GM19455 (cell line): ENCODE measurements at regions not wholly inside any gene's neighbourhood (a gene's known extent, or its start where the extent isn't known, plus 50 kb on each side); places are given as distances from the start of the nearest gene placed in this dataset.
"Not testable (repeated sequence)": the region's sequence is repeated elsewhere in the genome, so short reads cannot be mapped to it uniquely, and the experiment has no call there.

ENCODE experiments used
- ATAC-seq: cut with Tn5 transposase; IDR thresholded peaks from one replicate; pipeline ENCODE4 v1.9.1; 2021; ENCODE audit not compliant: unreplicated experiment

DNA sequence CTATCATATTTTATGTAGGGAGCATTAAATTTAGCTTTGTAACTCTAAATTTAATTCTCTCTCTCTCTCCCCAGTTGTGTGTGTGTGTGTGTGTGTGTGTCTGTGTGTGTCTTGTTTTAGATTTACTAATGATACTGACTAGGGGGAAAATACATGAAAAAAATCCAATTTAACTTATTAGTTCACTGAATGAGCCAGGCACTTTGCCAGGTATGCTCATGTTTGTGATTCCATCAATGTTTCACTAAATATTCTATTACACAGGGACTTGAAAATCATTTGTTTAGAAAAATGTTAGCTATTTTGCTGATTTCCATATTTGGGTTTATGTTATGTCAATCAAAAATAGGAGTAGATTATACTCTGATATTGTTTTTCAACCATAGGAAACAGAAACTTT is 203.7 kb upstream of the ZNF804A start:
- ATAC-seq, result no peak

DNA sequence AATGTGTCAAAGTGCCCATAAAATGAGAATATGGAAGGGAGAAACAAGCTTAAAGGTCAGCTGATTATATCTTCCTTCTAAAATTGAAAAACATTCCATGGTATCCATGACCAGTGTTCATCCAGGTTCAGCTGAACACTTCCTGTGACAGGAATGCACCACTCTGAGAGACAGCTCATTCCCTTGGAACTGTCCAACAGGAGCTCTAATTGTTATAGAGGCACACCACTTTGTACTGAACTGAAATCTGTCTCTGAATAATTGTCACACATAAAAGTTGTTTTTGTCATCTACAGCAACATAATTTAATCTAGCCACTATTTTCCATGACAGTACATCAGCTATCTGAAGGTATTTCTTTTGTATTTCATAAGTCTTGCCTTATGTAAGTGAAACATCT is 195.9 kb upstream of the ZNF804A start:
- ATAC-seq, result no peak

DNA sequence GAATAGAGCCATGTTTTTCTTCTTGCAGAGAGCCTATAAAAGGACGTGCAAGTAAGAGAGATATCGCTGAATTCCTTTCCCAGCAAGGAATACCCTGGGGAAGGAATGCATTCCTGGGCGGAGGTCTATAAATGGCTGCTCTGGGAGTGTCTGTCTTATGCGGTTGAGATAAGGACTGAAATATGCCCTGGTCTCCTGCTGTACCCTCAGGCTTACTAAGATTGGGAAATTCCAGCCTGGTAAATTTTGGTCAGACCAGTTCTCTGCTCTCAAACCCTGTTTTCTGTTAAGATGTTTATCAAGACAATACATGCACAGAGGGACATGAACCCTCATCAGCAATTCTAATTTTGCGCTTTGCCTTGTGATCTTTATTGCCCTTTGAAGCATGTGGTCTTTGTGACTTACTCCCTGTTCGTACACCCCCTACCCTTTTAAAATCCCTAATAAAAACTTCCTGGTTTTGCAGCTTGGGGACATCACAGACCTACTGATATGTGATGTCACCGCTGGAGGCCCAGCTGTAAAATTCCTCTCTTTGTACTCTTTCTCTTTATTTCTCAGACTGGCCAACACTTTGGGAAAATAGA is 191.2 kb upstream of the ZNF804A start:
- not testable (repeated sequence) for ATAC-seq

DNA sequence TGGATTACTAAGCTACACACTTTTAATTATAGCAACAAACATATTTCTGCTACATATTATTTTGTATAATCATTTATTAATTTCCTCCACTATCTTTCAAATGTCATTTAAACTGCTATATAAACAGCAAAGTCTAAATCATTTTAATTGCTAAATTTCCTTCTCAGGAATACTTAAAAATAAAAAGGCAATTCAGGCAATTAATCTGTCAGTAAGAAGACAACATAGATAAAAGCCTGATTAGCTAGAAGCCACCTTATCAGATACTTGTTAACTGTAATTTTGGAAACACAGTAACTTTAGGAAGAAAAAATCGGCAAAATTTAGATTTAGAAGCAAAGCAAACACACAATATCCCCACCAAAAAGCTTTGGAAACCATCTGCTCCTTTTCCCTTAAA is 188.2 kb upstream of the ZNF804A start:
- no peak for ATAC-seq

DNA sequence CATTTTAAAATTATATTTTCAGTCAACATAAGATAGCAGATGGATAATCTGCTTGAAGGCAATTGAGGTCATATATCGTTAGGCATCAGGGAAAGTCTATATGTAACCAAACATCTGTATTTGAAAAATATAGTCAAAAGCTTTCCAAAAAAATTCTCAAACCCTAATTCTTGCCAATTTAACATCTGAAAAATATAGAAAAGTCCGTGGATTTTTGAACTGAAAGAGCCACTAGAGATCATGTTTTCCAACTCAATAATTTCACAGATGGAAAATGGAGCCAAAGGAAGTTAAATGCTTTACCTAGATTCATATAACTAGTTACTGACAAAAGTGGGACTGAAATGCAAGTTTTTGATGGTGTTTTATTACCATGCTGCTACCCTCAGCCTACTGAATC is 185.1 kb upstream of the ZNF804A start:
- ATAC-seq, result no peak

DNA sequence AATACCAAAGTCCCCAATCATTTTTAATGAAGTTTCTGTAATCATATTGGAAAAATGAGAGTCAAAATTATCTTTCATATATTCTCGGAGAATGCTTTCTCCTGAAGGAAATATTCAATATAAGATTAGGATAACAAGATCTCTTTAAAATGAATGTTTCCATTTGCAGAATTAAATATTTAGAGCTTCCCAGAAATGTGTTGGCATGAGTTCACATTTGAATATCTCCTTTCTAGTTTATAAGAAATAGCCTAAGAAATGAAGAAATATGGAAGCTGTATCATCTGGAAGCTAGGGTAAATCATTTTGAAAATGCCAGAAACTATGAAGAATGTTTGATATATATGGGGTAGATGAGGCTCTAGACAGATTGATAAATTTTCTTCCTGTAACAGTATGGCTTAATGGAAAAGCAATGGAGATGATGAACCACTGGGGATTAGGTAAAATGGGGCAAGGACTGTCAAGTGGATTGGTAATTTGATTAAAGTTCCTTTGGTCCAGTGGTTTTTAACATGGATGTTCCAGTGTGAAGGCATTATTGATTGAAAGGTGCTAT is 184.6 kb upstream of the ZNF804A start:
- ATAC-seq, result no peak

DNA sequence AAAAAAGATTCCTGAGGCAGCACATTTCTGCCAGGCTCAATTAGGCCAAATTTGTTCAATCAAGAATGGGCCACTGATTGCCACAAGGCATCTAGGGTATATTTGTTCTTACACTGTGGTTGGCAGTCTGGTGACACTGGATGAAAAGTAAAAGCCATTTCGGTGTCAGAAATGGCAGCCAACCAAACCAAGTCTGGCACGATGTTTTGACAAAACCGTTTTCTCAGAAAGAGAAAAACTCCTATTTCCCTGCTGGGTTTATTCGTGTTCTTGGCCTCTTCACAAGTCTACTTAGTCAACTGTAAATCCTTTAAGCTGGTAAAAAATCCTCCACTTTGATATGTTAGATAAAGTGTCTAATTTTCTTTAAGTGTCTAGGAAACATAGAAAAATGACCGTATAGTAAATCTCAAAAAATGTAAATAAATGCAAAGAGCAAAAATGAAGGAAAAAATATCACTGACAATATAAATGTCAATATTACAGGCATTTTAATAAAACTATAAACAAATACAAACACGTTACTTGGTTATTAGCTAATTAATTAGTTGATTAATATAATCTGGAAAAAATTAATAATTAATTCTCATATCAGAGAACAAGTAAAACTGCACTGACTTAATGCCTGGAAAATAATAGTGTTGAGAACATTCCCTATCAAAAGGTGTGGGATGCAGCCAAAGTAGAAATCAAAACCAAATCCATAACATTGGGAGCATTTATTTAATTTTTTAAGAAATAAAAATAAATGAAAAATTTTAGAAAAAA is 182.0 kb upstream of the ZNF804A start:
- ATAC-seq, result no peak

DNA sequence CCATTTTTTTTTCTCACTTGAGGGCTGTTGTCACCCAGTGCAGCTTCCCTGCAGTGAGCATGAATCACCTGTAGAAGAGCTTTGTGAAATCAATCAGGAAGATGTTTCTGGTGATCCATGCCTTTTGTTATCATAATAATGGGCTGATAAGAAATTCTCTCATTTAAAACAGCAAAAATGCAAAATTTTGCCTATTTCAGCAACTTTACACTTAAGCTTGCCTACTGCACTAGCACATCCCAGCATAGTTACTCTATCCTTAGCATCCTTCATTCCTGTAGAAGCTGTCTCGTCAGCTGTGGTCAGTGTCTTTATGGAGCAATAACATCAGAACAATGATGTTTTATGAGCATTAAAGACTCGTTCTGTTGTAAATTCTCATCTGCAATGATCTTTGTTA is 178.6 kb upstream of the ZNF804A start:
- no peak for ATAC-seq

DNA sequence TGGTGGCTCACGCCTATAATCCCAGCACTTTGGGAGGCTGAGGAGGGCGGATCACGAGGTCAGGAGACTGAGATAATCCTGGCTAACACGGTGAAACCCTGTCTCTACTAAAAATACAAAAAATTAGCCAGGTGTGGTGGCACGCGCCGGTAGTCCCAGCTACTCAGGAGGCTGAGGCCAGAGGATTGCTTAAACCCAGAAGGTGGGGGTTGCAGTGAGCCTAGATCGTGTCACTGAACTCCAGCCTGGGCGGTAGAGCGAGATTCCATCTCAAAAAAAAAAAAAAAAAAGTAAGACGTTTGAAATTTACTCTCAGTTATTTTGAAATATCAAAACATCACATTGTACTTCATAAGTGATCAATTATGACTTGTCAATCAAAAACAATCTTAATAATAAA is 176.9 kb upstream of the ZNF804A start:
- ATAC-seq, result not testable (repeated sequence)

DNA sequence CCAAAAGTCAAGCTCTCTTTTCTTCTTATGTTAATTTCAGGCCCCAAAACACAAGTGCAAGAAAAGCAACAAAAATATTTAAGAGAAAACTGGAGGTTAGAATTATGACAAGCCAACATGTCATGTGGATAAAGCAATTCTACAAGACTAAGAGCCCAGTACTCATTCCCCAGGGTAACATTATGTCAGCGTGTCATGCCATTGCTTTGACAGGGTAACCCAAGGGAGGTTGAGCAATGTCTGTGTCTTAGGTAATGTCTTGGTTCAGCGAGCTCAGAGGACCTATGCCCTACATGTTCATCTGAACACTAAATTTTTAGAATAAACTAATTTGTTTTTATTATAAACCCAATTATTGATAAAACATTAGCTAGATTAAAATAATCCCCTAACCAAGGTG is 173.2 kb upstream of the ZNF804A start:
- no peak for ATAC-seq

DNA sequence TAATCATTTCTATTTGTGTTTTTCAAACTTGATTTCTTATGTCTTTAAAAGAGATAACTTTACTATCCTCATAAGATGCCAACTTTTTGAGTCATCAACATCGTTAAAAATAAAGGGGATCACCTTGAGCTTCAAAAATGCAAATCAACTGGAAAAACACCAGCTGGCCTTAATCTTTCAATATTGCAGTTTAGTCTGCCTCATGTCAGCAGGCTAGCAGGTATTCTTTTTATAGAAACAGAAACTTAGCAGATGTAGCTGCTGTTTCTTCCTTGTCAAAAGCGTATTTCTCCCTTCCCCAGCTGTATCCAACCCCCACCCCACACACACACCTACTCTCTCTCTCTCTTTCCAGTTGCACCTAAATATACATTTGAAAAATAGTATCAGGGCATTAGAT is 154.1 kb upstream of the ZNF804A start:
- peak; percentile 99 for ATAC-seq

DNA sequence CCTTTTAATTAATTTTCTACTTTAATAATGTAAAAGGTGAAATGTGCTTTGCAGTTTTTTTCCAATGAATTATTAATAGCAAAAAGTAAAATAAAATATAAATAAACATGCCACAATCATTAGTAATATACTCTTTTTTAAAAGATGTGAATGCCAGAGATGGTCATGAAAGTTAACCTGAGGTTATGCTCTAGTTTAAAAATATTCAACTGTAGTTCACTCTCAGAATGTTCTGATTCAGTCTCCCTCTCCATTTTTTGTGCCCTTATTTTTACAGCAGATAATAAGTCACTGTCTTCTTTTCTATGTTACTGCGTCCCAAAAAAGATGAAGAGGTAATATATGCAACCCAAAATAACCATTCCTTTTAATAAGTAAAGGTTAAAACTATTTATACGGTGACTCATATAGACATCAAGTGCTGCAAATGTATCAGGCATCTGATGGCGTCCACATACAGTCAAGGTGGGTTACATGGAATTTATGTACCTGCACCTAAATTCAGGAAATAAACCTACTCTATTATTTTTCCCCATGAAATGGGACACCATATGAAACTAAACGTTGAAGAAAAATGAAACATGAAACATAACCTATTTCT is 153.6 kb upstream of the ZNF804A start:
- peak; percentile 50 for ATAC-seq

DNA sequence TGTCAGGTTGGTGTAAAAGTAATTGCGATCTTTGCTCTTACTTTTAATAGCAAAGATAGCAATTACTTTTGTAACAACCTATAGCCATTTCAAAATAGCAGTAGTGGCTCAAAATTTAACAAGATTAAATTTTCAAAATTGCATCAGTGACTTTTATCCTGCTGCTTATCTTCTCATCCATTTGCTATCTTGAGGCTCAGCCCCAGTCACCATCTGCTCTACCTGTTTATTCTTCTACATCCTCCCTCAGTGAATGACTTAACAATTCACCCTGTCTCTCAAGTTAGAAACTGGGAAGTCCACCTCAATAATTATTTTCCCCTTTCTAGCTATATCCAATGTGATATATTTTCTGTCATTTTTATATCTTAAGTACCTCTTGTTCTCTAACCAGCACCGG is 148.6 kb upstream of the ZNF804A start:
- ATAC-seq, result no peak

DNA sequence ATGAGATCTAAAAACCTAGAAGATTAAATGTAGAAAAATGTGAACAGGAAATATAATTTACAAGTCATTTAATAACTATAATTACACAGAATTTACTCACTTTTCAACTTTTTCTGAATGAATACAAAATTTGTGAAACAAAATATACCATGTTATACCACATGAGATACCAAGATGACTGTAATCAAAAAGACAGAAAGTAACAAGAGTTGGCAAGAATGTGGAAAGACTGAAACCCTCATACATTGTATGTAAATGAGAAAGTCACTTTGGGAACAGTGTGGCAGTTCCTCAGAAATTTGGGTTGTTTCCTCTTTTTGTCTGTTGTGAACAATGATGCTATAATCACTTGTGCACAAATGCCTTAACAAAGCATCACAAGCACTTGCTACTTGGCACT is 145.4 kb upstream of the ZNF804A start:
- no peak for ATAC-seq

DNA sequence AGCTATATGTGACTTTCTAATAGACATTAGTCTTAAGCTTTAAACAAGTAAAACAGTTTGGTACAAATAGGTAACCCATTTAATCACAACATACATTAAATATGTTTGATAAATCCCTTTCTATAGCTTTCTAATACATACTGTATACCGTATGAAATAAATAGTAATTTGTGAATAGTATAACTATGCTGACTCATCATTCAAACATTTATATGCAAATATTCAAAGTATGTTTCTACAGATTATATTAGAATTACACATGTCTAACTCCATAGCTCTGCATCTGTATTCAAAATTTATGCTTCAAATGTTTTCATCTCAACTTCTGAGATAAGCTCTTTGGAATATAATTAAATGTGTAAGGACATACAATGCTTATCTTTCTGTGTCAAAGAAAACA is 142.7 kb upstream of the ZNF804A start:
- no peak for ATAC-seq

DNA sequence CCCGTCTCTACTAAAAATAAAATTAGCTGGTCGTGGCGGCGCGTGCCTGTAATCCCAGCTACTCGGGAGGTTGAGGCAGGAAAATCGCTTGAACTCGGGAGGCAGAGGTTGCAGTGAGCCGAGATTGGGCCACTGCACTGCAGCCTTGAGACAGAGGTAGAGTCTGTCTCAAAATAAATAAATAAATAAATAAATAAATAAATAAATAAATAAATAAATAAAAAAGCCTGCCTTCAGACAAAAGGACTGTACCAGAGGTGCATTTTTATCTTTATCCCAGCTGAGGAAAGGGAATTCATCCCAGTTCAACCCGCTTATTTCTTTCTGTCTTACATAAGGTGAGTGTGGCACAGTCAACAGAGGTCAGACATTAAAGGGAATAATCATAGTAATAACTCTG is 141.6 kb upstream of the ZNF804A start:
- ATAC-seq, result not testable (repeated sequence)

DNA sequence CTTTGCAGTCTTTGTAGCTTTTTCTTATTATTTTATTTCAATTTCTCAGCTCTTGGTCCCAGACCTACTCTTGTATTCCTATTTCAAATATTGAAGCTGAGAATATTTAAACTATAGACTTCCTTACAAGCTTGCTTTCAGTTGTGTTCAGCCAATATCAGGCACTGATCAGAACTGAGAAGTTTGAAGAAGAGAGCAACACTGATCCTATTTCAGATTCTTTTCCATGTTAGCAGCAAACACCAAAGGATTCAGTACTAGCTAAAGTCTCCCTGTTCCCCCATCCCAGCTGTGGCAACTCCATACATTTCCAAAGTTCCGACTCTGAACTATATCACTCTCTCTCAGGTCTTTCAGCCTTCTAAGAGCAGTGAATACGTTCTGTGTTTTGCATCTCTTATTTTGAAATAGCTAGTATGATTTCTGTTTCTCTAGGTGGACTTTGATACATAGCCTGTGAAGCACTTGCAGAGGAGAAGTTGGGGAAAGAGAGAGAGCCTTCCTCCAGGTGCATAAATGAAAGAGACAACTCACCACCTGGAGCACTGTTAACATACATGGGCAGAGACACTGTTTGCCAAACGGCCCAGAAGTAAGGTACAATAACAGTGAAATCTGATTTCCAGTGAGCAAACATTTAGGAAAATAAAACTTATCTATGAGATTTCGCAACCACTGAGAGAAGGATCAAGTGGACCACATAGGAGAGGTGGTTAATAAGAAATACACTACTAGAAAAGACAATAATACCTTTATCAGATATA is 135.0 kb upstream of the ZNF804A start:
- no peak for ATAC-seq

DNA sequence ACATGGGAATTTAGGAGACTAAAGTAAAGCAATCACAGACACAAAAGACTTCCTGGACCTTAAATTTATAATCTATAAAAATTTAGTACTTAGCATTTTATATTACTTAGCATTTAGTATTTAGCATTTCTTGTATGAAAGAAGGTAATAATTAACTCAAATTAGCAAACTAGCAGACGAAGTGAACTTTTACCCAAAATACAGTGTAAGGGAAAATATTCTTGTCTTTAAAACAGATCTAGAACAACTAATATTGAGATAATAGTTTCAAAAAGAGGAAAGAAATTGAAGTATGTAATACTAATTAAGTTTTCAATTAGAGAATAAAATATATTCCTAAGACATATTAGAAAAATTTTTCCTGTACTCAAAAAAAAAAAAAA is 134.5 kb upstream of the ZNF804A start:
- ATAC-seq, result no peak

DNA sequence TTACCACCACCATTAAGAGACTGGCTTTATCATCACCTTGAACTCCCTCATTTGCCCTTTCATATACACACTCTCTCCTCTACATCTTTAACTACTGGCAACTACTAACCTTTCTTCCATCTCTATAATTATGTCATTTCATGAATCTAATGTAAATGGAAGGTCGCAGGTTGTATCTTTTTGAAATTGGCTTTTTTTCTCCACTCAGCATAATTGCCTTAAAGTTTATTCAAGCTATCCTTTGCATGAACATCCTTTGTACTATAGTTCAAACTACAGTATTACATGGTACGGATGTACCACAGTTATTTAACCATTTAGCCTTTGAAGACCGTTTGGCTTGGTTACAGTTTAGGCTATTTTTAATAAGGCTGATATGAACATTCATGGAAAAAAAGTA is 129.5 kb upstream of the ZNF804A start:
- no peak for ATAC-seq

DNA sequence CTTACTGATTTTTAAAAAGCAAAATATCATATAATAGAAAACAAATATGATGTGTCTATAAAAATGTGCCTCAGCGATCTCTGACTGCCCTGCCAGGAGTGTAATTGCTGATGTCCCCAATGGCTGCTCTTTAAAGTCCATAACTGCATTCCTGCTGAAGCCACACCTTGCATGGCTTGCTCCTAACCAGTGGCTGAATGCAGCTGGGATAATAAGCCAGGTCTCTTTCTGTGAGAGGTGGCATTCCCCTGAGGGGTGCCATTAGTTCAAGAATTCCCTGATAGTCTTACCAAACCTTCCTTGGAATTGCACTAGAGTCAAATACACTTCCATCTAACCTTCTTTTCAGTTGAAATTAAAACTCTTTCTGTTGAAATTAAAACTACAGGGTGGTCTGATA is 125.8 kb upstream of the ZNF804A start:
- ATAC-seq, result no peak

DNA sequence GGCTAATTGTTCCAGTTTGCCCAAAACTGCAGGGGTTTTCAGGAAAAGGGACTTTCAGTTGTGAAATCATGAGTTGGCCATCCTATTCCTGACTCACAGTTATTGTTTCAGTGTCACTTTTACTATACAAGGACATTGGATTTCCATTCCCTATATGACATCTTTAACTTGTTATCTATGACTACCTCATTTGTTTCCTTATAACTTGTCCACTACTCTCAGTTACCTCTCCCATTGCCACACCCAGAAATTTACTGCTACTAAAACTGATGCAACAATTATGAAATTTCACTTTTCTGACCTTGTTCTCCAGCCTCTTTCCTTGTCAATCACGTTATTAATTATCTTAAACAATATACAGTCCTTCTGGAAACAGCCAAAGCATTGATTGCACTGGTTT is 116.5 kb upstream of the ZNF804A start:
- ATAC-seq, result no peak

DNA sequence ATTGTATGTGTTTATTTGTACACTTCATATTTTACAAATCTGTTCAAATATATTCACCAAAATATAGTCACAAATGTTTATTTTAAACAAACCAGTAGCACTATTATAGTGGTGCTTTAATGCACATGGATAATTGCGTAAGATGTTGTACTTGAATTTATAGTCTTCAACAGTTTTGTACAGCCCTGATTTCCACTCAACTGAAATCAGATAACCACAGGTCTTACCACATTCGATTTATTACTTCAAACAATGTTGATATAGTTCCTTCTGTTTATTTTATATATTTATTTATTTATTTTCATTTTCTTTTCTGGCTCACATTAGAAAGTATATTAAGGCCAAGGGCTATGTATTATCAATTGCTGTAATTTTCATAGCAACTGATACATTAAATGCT is 99.4 kb upstream of the ZNF804A start:
- no peak for ATAC-seq
